Large intestine (tissue), 3 donors: ENCODE measurements at regions not wholly inside any gene's neighbourhood (a gene's known extent, or its start where the extent isn't known, plus 50 kb on each side); places are given as distances from the start of the nearest gene placed in this dataset.

Source experiments
- DNase-seq, 2 donors: peaks; one replicate each; pipeline versions ENCODE4 v3.0.0 to v3.0.0-alpha.2; 2013
- H3K27ac ChIP-seq: one replicate; pipeline ENCODE4 v1.5.1; 2013; ENCODE audit warnings: low read length
- H3K27me3 ChIP-seq: 2 replicates; pipeline ENCODE4 v1.6.1; 2013; ENCODE audit warnings: low read length; ENCODE audit not compliant: control insufficient read depth, insufficient read depth
- H3K36me3 ChIP-seq: 2 replicates; pipeline ENCODE4 v1.6.1; 2013; ENCODE audit warnings: low read length; ENCODE audit not compliant: control insufficient read depth, insufficient read depth
- H3K4me1 ChIP-seq: one replicate; pipeline ENCODE4 v1.6.1; 2013; ENCODE audit warnings: low read length; ENCODE audit not compliant: control insufficient read depth, insufficient read depth
- H3K4me3 ChIP-seq: one replicate; pipeline ENCODE4 v1.5.1; 2013; ENCODE audit warnings: low read length
- H3K9me3 ChIP-seq: one replicate; pipeline ENCODE4 v1.6.1; 2013; ENCODE audit warnings: mild to moderate bottlenecking, low read depth, low read length, moderate library complexity; ENCODE audit not compliant: control insufficient read depth
- WGBS: methylation state at CpG from one replicate; pipeline ENCODE4 v1.1.5; 2013; ENCODE audit warnings: low lambda C conversion rate; ENCODE audit not compliant: insufficient coverage; 5-methylcytosine and 5-hydroxymethylcytosine counted together

DNA sequence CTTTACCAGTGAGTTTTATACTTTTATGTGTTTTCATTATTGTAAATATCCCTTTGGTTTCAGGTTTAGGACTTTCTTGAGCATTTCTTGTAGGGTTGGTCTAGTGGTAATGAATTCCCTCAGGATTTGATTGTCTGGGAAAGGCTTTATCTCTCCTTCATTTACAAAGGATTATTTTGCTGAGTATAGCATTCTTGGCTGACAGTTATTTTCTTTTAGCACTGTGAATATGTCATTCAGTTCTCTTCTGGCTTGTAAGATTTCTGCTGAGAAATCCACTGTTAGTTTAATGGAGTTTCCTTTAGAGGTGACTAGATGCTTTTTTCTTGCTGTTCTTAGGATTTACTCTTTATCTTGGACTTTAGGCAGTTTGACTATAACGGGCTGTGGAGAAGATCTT is 373.9 kb downstream of the TSN start:
- 60% methylated on average over 1 of the region's 1 CpG for WGBS
- H3K36me3 ChIP-seq: no peaks in the 10 kb centered on the region
- no peak overlapping the region for H3K27ac ChIP-seq
- DNase-seq: no peak
- H3K4me3 ChIP-seq: no peak overlapping the region
- H3K27me3 ChIP-seq: no peaks in the 10 kb centered on the region
- H3K9me3 ChIP-seq: peaks cover 16% of the 10 kb centered on the region
- H3K4me1 ChIP-seq: no peaks in the 10 kb centered on the region

DNA sequence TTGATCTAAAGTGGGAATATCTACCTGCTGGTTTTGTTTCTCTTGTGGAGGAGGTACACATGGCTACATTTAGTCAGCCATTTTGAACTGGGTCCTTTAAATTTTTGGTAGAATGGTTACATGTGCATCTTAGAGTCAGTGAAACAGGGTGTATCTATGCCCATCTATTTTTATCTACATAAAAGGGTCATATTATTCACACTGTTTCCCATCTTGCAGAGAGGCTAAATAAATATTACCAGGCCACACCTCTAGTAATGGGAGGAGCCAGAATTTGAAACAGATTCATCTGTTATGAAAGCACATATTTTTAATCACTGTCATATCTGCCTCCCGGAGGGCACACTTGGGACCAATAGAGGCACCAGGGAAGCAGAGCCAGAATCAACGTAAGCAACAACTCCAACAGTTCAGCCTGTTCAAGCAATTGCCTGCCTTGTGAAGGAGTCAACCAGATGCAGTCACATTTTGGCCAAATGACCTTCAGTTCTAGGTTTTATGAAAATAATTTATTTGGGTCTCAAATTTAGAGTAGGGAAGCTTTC is 376.8 kb downstream of the TSN start:
- Histone ChIP-seq H3K4me3 (no peak overlapping the region), H3K4me1 (peaks cover 8% of the 10 kb centered on the region), H3K36me3 (no peaks in the 10 kb centered on the region), H3K9me3 (peaks cover 16% of the 10 kb centered on the region), H3K27me3 (no peaks in the 10 kb centered on the region), H3K27ac (no peak overlapping the region)
- DNase-seq: no peak
- WGBS: no CpG with 5 or more reads among the region's 2 CpGs

- Histone ChIP-seq H3K36me3 (no peaks in the 10 kb centered on the region), H3K9me3 (peaks cover 12% of the 10 kb centered on the region), H3K4me1 (peaks cover 8% of the 10 kb centered on the region), H3K27ac (no peak overlapping the region), H3K4me3 (no peak overlapping the region), H3K27me3 (no peaks in the 10 kb centered on the region)
- no CpG with 5 or more reads among the region's 10 CpGs for WGBS
- DNase-seq: no peak
Observed at GRCh38 chr2:122135021-122135937, 379.8 kb downstream of the TSN start.

DNA sequence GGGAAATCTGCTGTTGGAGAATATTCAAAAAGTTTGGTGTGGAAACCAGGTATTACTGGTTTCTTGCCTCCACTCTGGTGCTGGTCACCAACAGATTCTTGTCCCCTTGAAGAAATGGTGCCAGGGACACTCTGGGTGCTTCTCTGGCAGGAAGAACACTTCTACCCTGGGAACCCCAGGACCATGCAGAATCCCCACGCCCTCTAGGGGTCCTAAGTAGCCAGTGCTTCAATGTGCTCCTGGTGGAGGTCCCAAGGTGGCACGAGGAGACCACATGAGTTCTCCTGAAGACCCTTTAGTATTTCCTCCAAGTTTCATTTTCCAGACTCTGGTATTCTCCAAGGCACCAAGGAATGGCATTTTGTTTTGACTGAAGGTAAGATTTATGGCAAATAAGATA is 380.6 kb downstream of the TSN start:
- H3K9me3 ChIP-seq: peaks cover 4% of the 10 kb centered on the region
- H3K27me3 ChIP-seq: no peaks in the 10 kb centered on the region
- H3K4me3 ChIP-seq: no peak overlapping the region
- peaks cover 8% of the 10 kb centered on the region for H3K4me1 ChIP-seq
- no peak overlapping the region for H3K27ac ChIP-seq
- DNase-seq: no peak
- WGBS: no CpG with 5 or more reads among the region's 2 CpGs
- H3K36me3 ChIP-seq: no peaks in the 10 kb centered on the region

GRCh38 chr2:122138561-122138960 is 383.1 kb downstream of the TSN start:
- peaks cover 8% of the 10 kb centered on the region for H3K4me1 ChIP-seq
- no peak for DNase-seq
- H3K4me3 ChIP-seq: no peak overlapping the region
- H3K9me3 ChIP-seq: peaks cover 3% of the 10 kb centered on the region
- no peak overlapping the region for H3K27ac ChIP-seq
- H3K27me3 ChIP-seq: no peaks in the 10 kb centered on the region
- no CpG with 5 or more reads among the region's 7 CpGs for WGBS
- H3K36me3 ChIP-seq: no peaks in the 10 kb centered on the region

DNA sequence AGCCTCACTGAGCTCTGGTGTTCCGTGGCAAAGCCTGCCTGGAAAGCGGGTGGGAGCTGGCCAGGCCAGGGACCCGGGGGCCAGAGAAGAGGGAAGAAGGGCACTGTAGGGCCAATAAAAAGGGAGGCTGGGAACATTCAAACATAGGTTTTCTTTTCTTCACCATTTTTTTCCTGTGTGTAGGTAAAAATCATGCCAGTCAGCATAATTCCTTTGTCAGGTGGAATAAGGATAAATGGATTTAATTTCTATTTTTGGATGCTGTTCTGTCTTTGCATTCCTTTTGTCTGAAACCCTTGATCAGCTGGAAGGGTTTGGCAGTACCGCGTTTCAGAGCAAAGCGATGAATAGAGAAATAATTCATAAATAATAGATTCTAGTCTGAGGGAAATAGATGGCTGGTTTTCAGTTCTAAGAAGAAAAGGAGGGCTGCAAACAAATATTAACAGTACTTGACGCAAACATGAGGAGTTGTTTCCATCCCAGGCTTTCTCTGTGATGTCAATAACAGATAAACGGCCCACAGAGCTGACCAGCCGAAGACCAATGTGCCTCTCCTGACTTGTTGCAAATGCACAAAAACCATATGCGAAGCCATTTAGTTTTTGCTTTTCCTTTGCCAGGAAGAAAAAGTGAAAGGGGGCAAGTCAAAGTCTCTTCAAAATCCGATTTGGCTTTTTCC is 384.4 kb downstream of the TSN start:
- no peaks in the 10 kb centered on the region for H3K36me3 ChIP-seq
- no peak overlapping the region for H3K4me3 ChIP-seq
- peaks cover 3% of the 10 kb centered on the region for H3K9me3 ChIP-seq
- H3K27me3 ChIP-seq: no peaks in the 10 kb centered on the region
- H3K27ac ChIP-seq: no peak overlapping the region
- DNase-seq: no peak
- 79% methylated on average over 2 of the region's 11 CpGs for WGBS
- H3K4me1 ChIP-seq: peaks cover 8% of the 10 kb centered on the region

- no CpG with 5 or more reads among the region's 3 CpGs for WGBS
- Histone ChIP-seq H3K4me3 (no peak overlapping the region), H3K36me3 (no peaks in the 10 kb centered on the region), H3K27me3 (no peaks in the 10 kb centered on the region), H3K9me3 (no peaks in the 10 kb centered on the region), H3K4me1 (no peaks in the 10 kb centered on the region), H3K27ac (no peak overlapping the region)
- DNase-seq: no peak
Observed at GRCh38 chr2:122144884-122145283, 389.4 kb downstream of the TSN start.

GRCh38 chr2:122145856-122146255 is 390.4 kb downstream of the TSN start:
- no peak for DNase-seq
- Histone ChIP-seq H3K27me3 (no peaks in the 10 kb centered on the region), H3K36me3 (no peaks in the 10 kb centered on the region), H3K4me3 (no peak overlapping the region), H3K27ac (no peak overlapping the region), H3K9me3 (no peaks in the 10 kb centered on the region), H3K4me1 (no peaks in the 10 kb centered on the region)
- no CpG with 5 or more reads among the region's 3 CpGs for WGBS

DNA sequence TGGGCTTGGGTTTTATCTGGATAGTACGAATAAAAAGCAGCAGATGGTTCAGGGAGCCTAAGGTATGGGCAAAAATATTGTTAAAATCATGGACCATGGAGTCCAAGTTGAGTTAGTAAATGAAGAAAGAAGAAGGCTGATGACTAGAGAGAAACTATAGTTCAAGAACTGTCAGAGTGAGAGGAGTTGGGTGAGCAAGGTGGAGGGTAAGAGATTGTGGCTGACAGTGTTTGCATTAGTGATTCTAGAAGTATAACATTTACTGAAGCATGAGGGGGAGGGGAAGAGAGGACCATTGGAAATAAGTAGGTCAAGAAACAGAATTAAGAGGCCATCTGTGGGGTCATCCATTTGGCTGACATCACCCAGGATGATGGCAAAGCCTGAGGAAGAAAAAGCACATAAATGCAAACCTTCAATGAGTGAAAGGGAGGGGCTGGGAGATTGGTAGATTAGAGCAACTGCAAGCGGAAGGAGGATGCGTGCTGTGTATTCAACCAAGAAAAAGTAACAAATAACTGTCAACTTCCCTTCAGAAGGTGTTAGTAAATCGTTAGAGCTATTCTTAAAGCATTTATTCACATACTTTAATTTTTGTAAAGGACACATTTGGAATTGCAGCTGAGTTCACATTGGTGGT is 392.8 kb downstream of the TSN start:
- Histone ChIP-seq H3K27me3 (no peaks in the 10 kb centered on the region), H3K9me3 (no peaks in the 10 kb centered on the region), H3K36me3 (no peaks in the 10 kb centered on the region), H3K27ac (no peak overlapping the region), H3K4me1 (no peaks in the 10 kb centered on the region), H3K4me3 (no peak overlapping the region)
- DNase-seq: no peak
- 93% methylated on average over 2 of the region's 4 CpGs for WGBS

- Histone ChIP-seq H3K36me3 (no peaks in the 10 kb centered on the region), H3K27me3 (no peaks in the 10 kb centered on the region), H3K4me1 (no peaks in the 10 kb centered on the region), H3K4me3 (no peak overlapping the region), H3K9me3 (no peaks in the 10 kb centered on the region), H3K27ac (no peak overlapping the region)
- DNase-seq: no peak
- WGBS: 85% methylated on average over 4 of the region's 7 CpGs
Observed at GRCh38 chr2:122150524-122151280, 395.3 kb downstream of the TSN start.
